CD1c-positive myeloid dendritic cell (primary cell): ENCODE measurements at regions not wholly inside any gene's neighbourhood (a gene's known extent, or its start where the extent isn't known, plus 50 kb on each side); places are given as distances from the start of the nearest gene placed in this dataset.
"Not testable (repeated sequence)": the region's sequence is repeated elsewhere in the genome, so short reads cannot be mapped to it uniquely, and the experiment has no call there.

Source experiments
- DNase-seq: peaks from one replicate; pipeline ENCODE4 v3.0.0-alpha.2; 2016; ENCODE audit errors: extremely low spot score

DNA sequence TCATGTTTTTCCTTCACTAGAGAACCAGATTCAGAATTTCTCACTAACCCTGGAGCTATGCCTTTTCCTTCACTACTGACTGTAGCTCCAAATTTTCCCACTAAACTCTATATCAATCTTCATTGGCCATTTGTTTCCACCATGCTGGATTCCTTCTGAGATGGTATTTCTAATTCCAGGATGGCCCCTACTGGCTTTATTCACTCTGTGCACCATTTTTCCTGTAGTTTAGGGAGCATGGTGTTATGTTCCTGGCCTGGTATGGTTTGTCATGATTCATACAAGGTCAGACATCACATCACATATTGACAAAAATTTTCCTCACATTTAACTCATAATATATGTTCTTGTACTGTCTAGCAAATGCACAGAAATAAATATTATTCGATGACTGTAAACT lies 229.2 kb upstream of the TFPI start:
- DNase-seq: no peak

DNA sequence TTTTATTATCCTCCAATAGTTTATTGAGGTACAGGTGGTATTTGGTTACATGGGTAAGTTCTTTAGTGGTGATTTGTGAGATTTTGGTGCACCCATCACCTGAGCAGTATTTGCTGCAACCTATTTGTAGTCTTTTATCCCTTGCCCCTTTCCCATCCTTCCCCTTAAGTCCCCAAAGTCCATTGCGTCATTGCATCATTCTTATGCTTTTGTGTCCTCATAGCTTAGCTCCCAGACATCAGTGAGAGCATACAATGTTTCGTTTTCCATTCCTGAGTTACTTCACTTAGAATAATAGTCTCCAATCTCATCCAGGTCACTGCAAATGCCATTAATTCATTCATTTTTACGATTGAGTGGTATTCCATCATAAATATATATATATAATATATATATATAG lies 229.9 kb upstream of the TFPI start:
- not testable (repeated sequence) for DNase-seq

DNA sequence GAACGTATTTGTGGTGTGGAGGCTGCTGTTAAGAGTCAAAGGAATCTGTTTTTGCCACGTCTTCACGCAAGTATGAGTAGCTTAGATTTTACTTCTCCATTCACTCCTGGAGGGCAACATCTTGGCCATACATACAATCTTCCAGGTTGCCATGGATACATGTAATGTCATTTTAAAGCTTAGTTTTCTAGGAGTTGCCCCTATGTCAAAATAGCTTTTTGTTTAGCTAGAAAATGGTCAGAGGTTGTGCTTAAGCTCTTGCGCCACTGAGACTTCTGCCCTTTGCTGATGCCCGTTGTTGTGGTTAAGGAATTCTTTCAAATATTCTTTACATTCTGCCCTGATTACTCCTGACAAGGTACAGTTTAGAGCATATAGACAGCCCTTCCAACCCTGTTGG lies 245.4 kb upstream of the TFPI start:
- no peak for DNase-seq

DNA sequence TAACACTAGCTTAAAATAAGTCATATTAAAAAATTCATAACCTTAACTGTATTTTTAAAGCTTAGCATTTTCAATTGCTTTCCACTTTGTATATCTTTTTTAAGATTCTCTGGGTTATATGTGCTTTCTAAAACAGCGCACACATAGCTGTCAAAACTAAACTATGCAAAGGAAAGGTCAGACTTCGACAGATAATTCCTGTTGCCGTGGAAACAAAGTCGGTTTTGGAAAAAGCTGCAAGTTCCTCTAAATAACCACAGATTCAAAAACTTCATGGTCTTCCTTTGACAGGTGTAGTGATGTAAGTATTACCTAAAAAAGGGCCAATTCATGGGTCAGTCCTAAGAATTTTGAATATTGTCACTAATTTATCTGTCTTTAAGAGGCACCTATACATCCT lies 249.6 kb upstream of the TFPI start:
- DNase-seq: no peak

DNA sequence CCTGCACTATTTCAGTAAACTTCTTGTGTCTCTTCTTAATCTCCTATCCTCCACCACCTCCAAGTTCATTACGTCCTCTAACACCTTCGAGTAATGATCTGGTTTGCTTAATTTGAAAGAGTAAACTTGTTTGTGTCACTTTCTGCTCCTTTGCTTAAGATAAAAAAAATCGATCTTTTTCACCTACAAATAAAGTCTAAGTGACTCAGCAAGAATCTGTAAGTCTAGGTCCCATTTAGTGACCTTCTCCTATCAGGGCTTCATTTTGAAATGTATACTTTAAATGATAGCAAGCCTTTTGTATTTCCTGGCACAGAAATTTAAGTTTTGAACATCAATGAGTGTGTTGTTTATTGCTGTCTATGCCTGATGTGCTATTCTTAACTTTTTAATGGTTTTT lies 260.9 kb upstream of the TFPI start:
- no peak for DNase-seq

DNA sequence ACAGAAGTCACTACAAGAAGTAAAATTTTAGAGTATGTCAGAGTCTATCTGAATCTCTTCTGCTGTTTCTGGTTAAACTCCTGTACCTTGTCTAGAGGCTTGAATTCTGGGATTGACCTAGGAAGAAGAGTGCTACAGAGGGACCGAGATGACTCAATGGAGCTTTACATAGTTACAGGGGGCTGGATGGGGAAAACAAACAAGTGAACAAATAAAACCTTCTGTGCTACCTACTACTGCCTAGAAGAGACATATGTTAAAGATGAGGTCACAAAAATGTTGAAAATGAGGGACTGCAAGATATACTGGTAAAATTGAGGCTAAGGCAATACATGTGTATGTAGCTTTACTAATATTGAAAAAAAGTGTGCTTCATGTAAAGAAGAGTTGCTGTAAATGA lies 265.4 kb upstream of the TFPI start:
- no peak for DNase-seq

DNA sequence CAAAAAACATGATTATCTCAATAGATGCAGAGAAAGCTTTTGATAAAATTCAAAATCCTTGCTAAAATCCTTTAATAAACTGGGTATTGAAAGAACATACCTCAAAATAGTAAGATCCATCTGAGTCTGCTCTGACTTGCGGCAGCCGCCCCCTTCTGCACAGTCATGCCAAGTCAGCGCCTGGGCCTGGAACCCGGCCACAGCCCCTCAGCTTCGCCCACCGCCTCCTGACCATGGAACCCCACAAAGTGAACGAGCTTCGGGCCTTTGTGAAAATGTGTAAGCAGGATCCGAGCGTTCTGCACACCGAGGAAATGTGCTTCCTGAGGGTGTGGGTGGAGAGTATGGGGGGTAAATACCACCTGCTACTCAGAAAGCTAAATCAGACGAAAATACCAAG lies 270.9 kb upstream of the TFPI start:
- DNase-seq: no peak

DNA sequence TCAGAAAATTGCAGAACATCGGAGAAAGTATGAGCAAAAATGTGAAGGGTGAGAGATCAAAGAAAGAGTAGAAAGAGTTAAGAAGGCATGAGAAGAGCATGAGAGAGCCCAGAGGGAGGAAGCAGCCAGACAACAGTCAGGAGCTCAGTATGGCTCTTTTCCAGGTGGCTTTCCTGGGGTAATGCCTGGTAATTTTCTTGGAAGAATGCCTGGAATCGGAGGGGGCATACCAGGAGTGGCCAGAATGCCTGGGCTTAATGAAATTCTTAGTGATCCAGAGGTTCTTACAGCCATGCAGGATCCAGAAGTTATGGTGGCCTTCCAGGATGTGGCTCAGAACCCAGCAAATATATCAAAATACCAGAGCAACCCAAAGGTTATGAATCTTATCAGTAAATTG lies 271.8 kb upstream of the TFPI start:
- no peak for DNase-seq

DNA sequence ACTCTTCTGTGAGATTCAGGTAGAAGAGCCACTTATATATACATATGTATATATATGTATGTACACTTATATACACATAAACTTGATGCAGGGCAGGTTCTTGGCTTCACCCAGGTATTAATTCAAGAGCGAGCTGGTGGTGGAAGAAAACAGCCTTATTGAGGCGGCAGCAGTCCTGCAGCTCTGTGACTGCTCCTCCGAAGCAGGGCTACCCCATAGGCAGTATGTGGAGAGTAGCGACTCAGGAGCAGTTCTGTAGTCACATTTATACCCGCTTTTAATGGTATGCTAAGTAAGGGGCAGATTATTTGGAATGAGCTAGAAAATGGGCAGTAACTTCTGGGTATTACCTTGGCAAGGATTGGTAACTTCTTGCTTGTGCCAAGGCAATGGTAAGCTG lies 280.6 kb upstream of the TFPI start:
- DNase-seq: no peak

DNA sequence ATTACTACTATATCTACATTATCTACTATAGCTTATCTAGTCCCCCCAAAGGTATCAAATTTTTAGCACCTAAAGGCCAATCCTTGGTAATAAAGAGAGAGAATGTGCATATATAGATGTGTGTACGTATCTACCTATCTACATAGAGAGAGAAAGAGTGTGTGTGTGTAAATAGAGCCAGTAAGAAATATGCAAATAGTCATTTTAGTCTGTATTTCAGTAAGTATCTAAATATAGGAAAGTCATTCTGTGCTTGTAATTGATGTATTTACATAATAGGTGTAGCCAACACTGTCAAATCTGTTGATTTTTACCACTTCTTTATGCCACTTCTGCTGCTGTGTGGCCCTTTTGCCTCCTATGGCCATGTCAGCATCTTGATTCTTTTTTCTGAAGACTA lies 284.5 kb upstream of the TFPI start:
- DNase-seq: no peak

DNA sequence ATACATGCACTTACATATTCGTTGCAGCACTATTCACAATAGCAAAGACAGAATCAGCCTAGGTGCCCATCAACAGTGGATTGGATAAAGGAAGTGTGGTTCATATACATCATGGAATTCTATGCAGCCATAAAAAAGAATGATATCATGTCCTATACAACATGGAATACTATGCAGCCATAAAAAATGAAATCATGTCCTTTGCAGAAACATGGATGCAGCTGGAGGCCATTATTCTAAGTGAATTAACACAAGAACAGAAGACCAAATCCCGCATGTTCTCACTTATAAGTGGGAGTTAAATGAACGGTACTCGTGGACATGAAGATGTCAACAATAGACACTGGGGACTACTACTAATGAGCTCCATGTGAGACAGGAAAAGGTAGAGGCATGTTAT lies 288.1 kb upstream of the TFPI start:
- DNase-seq: no peak

DNA sequence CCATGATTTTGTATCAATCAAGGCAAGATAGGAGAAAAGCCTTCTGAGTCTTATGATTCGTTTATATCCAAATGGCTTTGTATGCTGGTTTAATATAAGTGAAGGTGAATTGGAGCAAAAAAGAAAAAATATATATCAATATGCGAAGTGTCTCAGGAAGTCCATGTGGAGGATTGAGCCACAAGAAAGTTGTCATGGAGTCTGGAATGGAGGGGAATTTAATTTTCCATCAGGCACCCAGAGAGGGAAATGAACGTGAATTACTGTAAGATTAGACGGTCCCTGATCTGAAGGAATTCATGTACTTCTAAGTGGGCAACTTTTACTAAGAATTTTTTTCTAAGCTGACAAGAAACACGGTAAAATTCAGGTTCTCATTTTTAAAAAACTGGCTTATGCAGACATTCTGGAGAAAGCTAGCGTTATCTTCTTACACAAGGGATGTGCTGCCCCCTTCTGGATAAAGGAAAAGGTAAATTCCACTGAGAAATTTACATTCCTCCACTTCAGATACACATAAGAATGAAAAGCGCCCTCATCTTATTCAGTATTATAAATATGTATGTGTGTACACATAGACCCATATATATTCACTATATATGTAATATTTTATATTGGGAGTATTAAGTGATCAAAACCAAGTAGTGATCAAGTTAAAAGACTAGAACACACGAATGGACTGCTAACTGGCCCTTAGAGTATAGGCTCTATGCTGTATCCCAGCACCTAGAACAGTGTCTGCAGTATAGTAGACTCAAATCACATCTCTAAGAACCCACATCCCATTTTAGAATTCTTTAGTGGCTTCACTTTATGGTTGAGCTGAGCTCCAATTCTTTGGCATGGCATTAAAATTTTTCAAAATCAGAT lies 289.0 kb upstream of the TFPI start:
- peak; percentile 37 for DNase-seq

DNA sequence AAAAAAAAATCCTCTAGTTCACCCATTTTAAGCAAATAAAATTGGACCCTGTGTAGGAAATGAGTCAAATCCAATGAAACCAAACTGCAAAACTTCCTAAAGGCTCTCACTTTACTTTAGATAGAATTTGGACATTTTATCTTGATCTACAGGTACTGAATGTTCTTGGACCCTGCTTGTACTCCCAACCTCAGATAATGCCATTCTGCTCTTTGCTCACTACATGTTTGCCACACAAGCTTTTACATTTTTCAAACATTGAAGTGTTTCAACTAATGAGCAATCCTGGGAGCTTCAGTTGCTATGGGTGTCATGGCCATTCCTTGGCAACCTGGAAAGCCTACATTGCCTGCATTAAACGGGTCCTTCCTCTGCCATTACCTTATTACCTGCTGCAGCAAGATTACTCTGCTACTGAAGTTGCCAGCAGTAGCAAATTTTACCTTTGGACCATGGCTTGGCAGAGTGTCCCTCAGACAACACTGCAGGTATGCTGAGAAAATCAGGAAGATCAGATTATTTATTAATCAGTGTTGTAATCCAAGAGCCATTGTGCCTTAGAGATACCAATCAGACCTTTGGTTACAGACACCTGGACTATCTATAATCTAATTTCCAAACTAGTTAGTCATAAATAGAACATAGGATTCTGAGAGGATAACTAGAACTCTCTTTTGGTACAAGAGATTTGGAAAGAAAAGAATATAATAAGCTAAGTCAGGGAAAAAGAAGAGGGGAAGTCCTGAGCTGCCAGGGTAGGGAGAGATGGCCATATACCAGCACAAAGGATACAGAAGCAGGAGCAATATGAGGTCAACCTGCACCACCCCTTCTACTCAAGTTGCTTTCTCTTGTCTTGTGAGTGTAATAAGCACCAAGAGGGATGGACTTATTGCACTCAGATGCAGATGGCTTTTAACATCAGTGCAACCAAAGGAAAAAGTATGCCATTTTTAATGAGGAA lies 293.3 kb upstream of the TFPI start:
- DNase-seq: no peak

DNA sequence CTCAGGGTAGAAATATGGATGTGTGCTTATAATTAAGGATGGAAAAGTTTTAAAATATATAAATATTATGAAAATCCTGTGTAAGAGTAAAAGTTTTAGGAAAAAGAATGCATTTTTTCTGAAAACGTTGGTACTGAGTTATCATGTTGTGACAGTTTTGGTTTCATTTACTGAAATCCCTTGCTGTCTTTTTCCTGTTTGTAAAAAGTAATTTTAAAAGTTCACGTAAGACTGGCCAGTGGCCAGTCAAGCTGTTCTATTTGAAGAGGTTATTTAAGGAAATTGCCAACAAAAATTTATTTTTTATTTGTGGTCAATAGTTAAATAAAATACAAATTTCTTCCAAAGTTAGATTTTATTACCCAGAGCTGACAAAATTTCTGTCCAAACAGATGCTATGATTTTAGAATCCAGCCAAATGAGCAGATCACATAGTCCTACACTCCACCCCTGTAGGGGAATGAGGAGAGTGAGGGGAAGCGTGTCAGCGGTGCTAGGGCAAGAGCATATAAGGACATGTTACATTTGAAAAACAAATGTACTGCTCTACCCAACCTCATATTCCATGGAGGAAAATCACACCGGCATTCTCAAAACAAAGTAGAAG lies 297.8 kb upstream of the TFPI start:
- DNase-seq: no peak

DNA sequence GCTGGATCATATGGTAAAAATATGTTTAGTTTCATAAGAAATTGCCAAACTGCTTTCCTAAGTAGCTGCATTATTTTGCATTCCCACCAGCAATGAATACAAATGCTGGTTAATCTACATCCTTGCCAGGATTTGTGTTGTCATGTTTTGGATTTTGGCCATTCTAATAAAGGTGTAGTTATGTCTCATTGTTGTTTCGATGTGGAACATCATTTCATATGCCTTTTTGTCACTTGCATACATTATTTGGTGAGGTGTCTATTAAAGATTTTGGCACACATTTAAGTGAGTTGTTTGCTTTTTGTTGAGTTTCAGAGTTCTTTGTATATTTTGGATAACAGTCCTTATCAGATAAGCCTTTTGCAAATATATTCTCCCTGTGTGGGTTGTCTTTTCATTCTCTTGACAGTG lies 299.2 kb upstream of the TFPI start:
- no peak for DNase-seq

DNA sequence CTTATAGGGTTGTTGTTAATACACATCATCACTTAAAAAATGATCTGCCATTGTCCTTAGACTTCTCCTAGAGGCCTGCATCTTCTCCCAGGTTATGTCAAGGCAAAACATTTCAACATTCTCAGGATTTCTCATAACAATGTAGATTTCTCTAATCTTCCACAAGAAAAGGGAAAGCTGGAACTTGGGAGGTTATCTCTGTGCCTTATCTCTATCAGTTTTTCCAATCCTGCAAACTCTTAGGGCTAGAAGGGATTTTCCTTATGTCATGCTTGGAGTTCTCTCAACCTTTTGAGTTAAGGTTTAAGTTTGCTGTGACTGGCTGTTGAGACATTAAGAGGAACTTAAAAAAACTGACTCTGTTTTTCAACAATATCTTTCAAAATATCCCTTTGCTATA lies 300.6 kb upstream of the TFPI start:
- no peak for DNase-seq

DNA sequence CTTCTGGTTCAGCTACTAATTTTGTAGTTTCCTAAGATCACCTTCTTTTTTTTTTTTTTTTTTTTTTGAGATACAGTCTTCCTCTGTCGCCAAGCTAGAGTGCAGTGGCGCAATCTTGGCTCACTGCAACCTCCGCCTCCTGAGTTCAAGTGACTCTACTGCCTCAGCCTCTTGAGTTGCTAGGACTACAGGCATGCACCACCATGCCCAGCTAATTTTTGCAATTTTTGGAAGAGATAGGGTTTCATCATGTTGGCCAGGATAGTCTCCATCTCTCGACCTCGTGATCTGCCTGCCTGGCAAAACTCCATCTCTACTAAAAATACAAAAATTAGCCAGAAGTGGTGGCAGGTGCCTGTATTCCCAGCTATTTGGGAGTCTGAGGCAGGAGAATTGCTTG lies 301.5 kb upstream of the TFPI start:
- no peak for DNase-seq

DNA sequence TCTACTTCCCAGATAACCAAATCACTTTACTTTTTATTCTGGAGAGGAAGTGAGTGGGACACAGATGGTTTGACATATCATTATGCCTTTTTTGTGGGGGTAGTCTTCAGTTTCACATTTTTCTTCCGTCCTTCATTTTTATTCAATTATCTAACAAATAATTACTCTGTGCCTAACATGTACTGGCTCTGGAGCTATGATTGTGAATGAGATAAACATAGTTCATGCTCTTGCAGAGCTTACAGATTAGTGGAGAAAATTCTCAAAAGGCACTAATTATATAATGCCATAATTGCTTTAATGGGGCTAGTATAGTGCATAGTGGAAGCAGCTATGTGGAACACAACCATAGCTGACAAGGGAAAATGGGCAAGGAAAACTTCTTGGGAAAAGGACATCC lies 303.6 kb upstream of the TFPI start:
- no peak for DNase-seq

DNA sequence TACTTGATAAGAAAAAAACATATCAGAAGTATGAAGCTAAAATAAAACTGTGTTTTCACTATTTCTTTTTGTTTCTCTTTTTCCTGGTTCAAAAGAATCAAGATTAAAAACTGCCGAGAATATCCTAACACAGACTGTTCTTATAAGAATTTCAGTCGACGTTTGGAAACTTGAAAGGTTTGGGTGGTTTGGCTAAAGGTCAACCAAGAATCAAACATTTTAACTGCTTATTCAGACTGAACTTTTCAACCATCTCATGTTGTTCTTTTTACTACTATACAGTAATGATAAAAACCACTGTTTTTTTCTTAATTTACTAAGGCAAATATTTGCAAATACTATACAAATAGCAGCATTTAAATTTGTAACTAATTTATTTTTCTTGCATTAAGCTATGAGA lies 308.5 kb upstream of the TFPI start:
- DNase-seq: no peak

DNA sequence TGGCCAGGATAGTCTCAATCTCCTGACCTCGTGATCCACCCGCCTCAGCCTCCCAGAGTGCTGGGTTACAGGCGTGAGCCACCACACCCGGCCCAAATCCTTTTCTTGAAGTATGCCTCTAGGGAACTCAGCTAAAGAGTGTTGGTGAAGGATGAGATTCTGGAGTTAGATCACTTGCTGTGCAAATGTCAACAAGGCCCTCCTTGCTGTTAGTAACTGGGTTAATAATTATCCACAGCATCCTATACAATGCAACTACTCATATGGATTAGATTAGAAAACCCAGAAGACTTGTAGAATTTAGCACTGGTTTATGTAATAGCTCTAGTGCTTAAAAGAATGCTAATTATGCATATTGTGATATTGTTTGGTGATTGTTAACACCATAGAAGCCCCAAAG lies 310.8 kb upstream of the TFPI start:
- DNase-seq: no peak

DNA sequence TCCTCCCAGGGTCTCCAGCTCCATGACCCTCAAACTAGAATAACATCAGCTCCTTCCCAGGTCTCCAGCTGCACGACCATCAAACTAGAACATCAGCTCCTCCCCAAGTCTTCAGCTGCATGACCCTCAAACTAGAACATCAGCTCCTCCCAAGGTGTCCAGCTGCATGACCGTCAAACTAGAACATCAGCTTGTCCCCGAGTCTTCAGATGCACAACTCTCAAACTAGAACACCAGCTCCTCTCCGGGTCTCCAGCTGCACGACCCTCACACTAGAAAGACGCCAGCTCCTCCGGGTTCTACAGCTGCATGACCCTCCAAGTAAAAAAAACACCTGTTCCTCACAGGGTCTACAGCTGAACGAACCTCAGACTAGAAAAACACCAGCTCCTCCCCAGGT lies 312.9 kb upstream of the TFPI start:
- no peak for DNase-seq

DNA sequence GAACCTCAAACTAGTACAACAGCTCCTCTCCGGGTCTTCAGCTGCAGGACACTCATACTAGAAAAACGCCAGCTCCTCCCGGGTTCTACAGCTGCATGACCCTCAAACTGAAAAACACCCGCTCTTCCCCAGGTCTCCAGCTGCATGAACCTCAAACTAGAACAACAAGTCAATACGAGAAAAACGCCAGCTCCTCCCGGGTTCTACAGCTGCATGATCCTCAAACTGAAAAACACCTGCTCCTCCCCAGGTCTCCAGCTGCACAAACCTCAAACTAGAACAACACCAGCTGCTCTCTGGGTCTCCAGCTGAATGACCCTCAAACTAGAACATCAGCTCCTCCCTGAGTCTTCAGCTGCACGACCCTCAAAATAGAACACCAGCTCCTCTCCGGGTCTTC lies 315.0 kb upstream of the TFPI start:
- no peak for DNase-seq

DNA sequence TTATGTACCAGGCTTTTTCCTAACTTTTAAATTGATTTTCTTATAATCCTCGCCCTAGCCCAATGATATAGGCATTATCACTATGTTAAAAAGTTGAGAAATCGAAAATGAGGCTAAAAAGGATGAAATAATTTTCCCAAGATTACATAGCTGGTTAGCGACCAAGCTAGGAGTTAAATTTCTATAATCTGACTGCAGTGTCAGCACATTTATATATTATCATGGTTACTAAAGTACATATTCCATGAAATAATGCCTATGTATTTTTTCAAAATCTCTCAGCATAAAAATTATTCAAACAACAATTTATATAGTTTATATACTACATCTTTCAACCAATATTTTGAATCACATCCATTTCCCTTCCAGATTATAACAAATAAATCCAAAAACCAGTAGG lies 317.3 kb upstream of the TFPI start:
- no peak for DNase-seq
